Thyroid gland (tissue), 4 donors: ENCODE measurements at regions not wholly inside any gene's neighbourhood (a gene's known extent, or its start where the extent isn't known, plus 50 kb on each side); places are given as distances from the start of the nearest gene placed in this dataset.
A peak's percentile ranks its signal among the peaks of the same experiment; 100 is the strongest.

ENCODE experiments used
- DNase-seq, 2 donors: peaks; one replicate each; pipeline ENCODE4 v3.0.0-alpha.2; 2019
- H3K27ac ChIP-seq, 3 donors: fragments of 200-600 bp; sonication (generic); 1 replicate in 2 of 3; 2 replicates in 1 of 3; pipeline ENCODE4 v1.5.1; 2016 to 2019; ENCODE audit warnings: mild to moderate bottlenecking in 1 of 3, moderate library complexity in 1 of 3
- H3K27me3 ChIP-seq: fragments of 200-600 bp; sonication (generic); one replicate; pipeline ENCODE4 v1.5.1; 2019
- H3K36me3 ChIP-seq, 2 donors: fragments of 200-600 bp; sonication (generic); one replicate each; pipeline ENCODE4 v1.5.1; 2016 to 2019
- H3K4me1 ChIP-seq, 2 donors: fragments of 200-600 bp; sonication (generic); one replicate each; pipeline ENCODE4 v1.5.1; 2017 to 2019
- H3K4me3 ChIP-seq, 3 donors: fragments of 200-600 bp; sonication (generic); replicated peaks in 1 of 3; 1 replicate in 2 of 3; 2 replicates in 1 of 3; pipeline ENCODE4 v1.5.1; 2016; ENCODE audit warnings: mild to moderate bottlenecking in 1 of 3
- H3K9me3 ChIP-seq: fragments of 200-600 bp; sonication (generic); one replicate; pipeline ENCODE4 v1.5.1; 2017
- CTCF ChIP-seq, 6 experiments: fragments of 200-600 bp in 3 of 6; fragments of 450-650 bp in 3 of 6; sonication (generic) in 3 of 6; IDR thresholded peaks; one replicate each; pipeline ENCODE4 v1.5.1; 2016 to 2019; ENCODE audit warnings: antibody characterized with exemption in 6 of 6, mild to moderate bottlenecking in 2 of 6, inconsistent platforms in 1 of 6, moderate library complexity in 1 of 6
- POLR2A ChIP-seq, 2 donors: fragments of 450-650 bp; IDR thresholded peaks; one replicate each; pipeline ENCODE4 v1.6.1; 2017; ENCODE audit warnings: antibody characterized with exemption in 2 of 2, mild to moderate bottlenecking in 2 of 2, moderate library complexity in 1 of 2
- WGBS, 2 donors: methylation state at CpG; one replicate each; pipeline ENCODE4 v1.1.5; 2017; 5-methylcytosine and 5-hydroxymethylcytosine counted together
- intact Hi-C: fragments of 100-400 bp; cut with DNase I; formaldehyde crosslinking; loops from one replicate; pipeline ENCODE4 v1.15.1; 2023

- TF ChIP-seq POLR2A (IDR thresholded peaks at IDR 0.05) (no peak), CTCF (IDR thresholded peaks at IDR 0.05) (no peak)
- H3K4me1 ChIP-seq: no peaks in the 10 kb centered on the region
- WGBS, 2 donors: 55 to 66% methylated on average over 5 of the region's 5 CpGs
- H3K9me3 ChIP-seq: no peaks in the 10 kb centered on the region
- no peaks in the 10 kb centered on the region for H3K27me3 ChIP-seq
- no peak overlapping the region for H3K27ac ChIP-seq
- no peak overlapping the region for H3K4me3 ChIP-seq
- intact Hi-C loops: no loop called here
- no peaks in the 10 kb centered on the region for H3K36me3 ChIP-seq
- no peak for DNase-seq
These were observed 61.0 kb downstream of the MRGPRX1 start for GRCh38 chr11:18878211-18878610.

- 68 to 79% methylated on average over 2 of the region's 2 CpGs for WGBS, 2 donors
- H3K9me3 ChIP-seq: no peaks in the 10 kb centered on the region
- no peaks in the 10 kb centered on the region for H3K27me3 ChIP-seq
- H3K36me3 ChIP-seq: no peaks in the 10 kb centered on the region
- intact Hi-C loops: no loop called here
- H3K4me1 ChIP-seq: no peaks in the 10 kb centered on the region
- DNase-seq: no peak
- TF ChIP-seq CTCF (IDR thresholded peaks at IDR 0.05): no peak
- TF ChIP-seq POLR2A (IDR thresholded peaks at IDR 0.05): no peak
- H3K4me3 ChIP-seq: no peak overlapping the region
- H3K27ac ChIP-seq: no peak overlapping the region
These were observed 73.3 kb downstream of the MRGPRX1 start for GRCh38 chr11:18865951-18866350.

- WGBS, 2 donors: 38 to 49% methylated on average over 3 of the region's 3 CpGs
These were observed 73.7 kb upstream of the PTPN5 start for GRCh38 chr11:18865261-18865660.

GRCh38 chr11:18853086-18853720, 61.6 kb upstream of the PTPN5 start:
- intact Hi-C loops: no loop called here
- no peak overlapping the region for H3K27ac ChIP-seq
- peak in 4 of 6 experiments; percentile 23 to 50 (median 42) for TF ChIP-seq CTCF (IDR thresholded peaks at IDR 0.05)
- TF ChIP-seq POLR2A (IDR thresholded peaks at IDR 0.05): no peak
- no peaks in the 10 kb centered on the region for H3K9me3 ChIP-seq
- H3K27me3 ChIP-seq: no peaks in the 10 kb centered on the region
- no peaks in the 10 kb centered on the region for H3K4me1 ChIP-seq
- DNase-seq: peak in 1 of 2 donors; percentile 5
- no peaks in the 10 kb centered on the region for H3K36me3 ChIP-seq
- WGBS, 2 donors: 25 to 38% methylated on average over 5 of the region's 5 CpGs
- no peak overlapping the region for H3K4me3 ChIP-seq

More at GRCh38 chr11:18865261-18865660, 73.7 kb upstream of the PTPN5 start:
- Histone ChIP-seq H3K4me1 (no peaks in the 10 kb centered on the region), H3K4me3 (no peak overlapping the region), H3K27ac (no peak overlapping the region), H3K36me3 (no peaks in the 10 kb centered on the region), H3K27me3 (no peaks in the 10 kb centered on the region), H3K9me3 (no peaks in the 10 kb centered on the region)
- intact Hi-C loops: no loop called here
- no peak for DNase-seq
- TF ChIP-seq CTCF (IDR thresholded peaks at IDR 0.05): no peak
- no peak for TF ChIP-seq POLR2A (IDR thresholded peaks at IDR 0.05)

GRCh38 chr11:18849406-18849805, 57.8 kb upstream of the PTPN5 start:
- 97 to 100% methylated on average over 1 of the region's 1 CpG for WGBS, 2 donors
- H3K4me3 ChIP-seq: no peak overlapping the region
- DNase-seq: no peak
- TF ChIP-seq CTCF (IDR thresholded peaks at IDR 0.05) (no peak), POLR2A (IDR thresholded peaks at IDR 0.05) (no peak)
- intact Hi-C loops: no loop called here
- H3K27ac ChIP-seq: no peak overlapping the region
- H3K9me3 ChIP-seq: no peaks in the 10 kb centered on the region
- no peaks in the 10 kb centered on the region for H3K4me1 ChIP-seq
- H3K27me3 ChIP-seq: no peaks in the 10 kb centered on the region
- H3K36me3 ChIP-seq: no peaks in the 10 kb centered on the region
